ENCODE measurements at regions not wholly inside any gene's neighbourhood (a gene's known extent, or its start where the extent isn't known, plus 50 kb on each side); places are given as distances from the start of the nearest gene placed in this dataset.

DNA sequence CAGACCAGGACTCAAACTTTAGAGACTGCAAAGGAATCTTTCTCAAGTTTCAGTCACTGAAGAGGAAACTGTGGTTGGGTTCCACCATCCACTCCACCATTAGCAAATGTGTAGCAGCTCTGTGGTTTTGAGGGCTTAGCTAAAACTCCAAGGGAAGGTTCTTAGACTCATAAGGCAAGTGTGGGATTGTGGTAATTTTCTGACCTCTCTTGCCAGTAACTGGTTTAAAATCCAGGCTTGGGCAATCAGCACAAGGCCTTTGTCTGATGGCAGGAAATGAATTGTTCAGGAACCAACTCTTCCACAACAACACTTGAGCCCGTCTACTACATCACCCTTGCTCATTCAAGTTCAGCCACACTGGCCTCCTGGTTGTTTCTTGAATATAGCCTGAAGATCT is 68.6 kb upstream of the FBXL4 start:
- H3K9ac ChIP-seq (replicated peaks in 1 of 4; ENCODE audit: extremely low read depth in 1 of 4, low read depth in 3 of 4, low read length in 3 of 4): no peak overlapping the region
- H2BK120ac ChIP-seq (replicated peaks; ENCODE audit: low read depth, low read length): no peak overlapping the region
- CTCF ChIA-PET (ENCODE audit: partially characterized antibody): interaction anchor here (0.6 to 1.4 kb wide), 2 partner anchors 103 to 533 kb away, joined by 3 to 5 read pairs; no protein-coding TSS in a partner anchor
- no peaks in the 10 kb centered on the region for H3K27me3 ChIP-seq (replicated peaks in 1 of 4; ENCODE audit: control insufficient read depth in 3 of 4, extremely low read depth in 1 of 4, insufficient read depth in 3 of 4, low read length in 3 of 4)
- TF ChIP-seq POU5F1 (IDR thresholded peaks at IDR 0.05; ENCODE audit: low read depth, low read length): no peak
- TF ChIP-seq, protein P1, sequence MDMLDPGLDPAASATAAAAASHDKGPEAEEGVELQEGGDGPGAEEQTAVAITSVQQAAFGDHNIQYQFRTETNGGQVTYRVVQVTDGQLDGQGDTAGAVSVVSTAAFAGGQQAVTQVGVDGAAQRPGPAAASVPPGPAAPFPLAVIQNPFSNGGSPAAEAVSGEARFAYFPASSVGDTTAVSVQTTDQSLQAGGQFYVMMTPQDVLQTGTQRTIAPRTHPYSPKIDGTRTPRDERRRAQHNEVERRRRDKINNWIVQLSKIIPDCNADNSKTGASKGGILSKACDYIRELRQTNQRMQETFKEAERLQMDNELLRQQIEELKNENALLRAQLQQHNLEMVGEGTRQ (IDR thresholded peaks at IDR 0.05; ENCODE audit: low read length): no peak
- TF ChIP-seq CHD1 (IDR thresholded peaks at IDR 0.05; ENCODE audit: low read depth, low read length): no peak
- TF ChIP-seq SP1 (IDR thresholded peaks at IDR 0.05; ENCODE audit: low read depth, low read length): no peak
- TF ChIP-seq RNF2 (IDR thresholded peaks at IDR 0.05; ENCODE audit: borderline replicate concordance, low read depth, low read length, missing control alignments, poor library complexity, severe bottlenecking): no peak
- no peak overlapping the region for H3K18ac ChIP-seq (ENCODE audit: extremely low read depth, low read length)
- no peaks in the 10 kb centered on the region for H3K9me3 ChIP-seq (ENCODE audit: insufficient read depth in 2 of 2, low read depth in 1 of 2, low read length in 1 of 2)
- POLR2A ChIA-PET (ENCODE audit: partially characterized antibody): no interaction called here
- no peak overlapping the region for H3K4me2 ChIP-seq (ENCODE audit: insufficient read depth in 1 of 2, low read depth in 2 of 2, low read length in 2 of 2)
- no peaks in the 10 kb centered on the region for H3K79me1 ChIP-seq (ENCODE audit: low read depth, low read length)
- H4K91ac ChIP-seq (replicated peaks; ENCODE audit: insufficient read length, low read length): no peak overlapping the region
- H3K27ac ChIP-seq (ENCODE audit: low read depth, low read length): no peak overlapping the region
- no peak overlapping the region for H2BK15ac ChIP-seq (ENCODE audit: low read length)
- H3K23ac ChIP-seq (ENCODE audit: insufficient read length): no peak overlapping the region
- H3K4me1 ChIP-seq (replicated peaks in 1 of 4; ENCODE audit: control insufficient read depth in 3 of 4, insufficient read depth in 4 of 4, low read length in 3 of 4): no peaks in the 10 kb centered on the region
- H3K79me2 ChIP-seq (ENCODE audit: control insufficient read depth in 1 of 2, insufficient read depth in 2 of 2, low read length in 2 of 2): no peaks in the 10 kb centered on the region
- H3K4ac ChIP-seq (replicated peaks; ENCODE audit: insufficient read length, low read depth, low read length): no peak overlapping the region
- no peak overlapping the region for H3K14ac ChIP-seq (ENCODE audit: insufficient read length)
- no peaks in the 10 kb centered on the region for H3K36me3 ChIP-seq (ENCODE audit: control insufficient read depth in 2 of 4, insufficient read depth in 4 of 4, low read length in 3 of 4)
- no peak overlapping the region for H4K8ac ChIP-seq (ENCODE audit: extremely low read depth, insufficient read depth, low read length)
- no peak overlapping the region for H2BK5ac ChIP-seq (ENCODE audit: low read depth, low read length)
- no peak for DNase-seq (ENCODE audit: low read depth in 1 of 2, low spot score in 2 of 2)
- no peak overlapping the region for H2AFZ ChIP-seq (ENCODE audit: low read length)
- H4K20me1 ChIP-seq (replicated peaks in 1 of 2; ENCODE audit: control insufficient read depth in 1 of 2, insufficient read depth in 2 of 2, low read length in 2 of 2): no peaks in the 10 kb centered on the region
- H4K5ac ChIP-seq (ENCODE audit: insufficient read length, low read depth, low read length): no peak overlapping the region
- H2AK5ac ChIP-seq (ENCODE audit: low read depth, low read length): no peak overlapping the region
- no peak overlapping the region for H2BK20ac ChIP-seq (ENCODE audit: low read length)
- no peaks in the 10 kb centered on the region for H3K23me2 ChIP-seq (ENCODE audit: low read depth, low read length)
- no peak for FAIRE-seq
- H3K4me3 ChIP-seq (ENCODE audit: extremely low read depth in 1 of 4, insufficient read depth in 2 of 4, low read depth in 3 of 4, low read length in 4 of 4): no peak overlapping the region
- 94% methylated on average over 1 of the region's 1 CpG; no CpG with 5 or more reads in 1 of the 2 experiments for WGBS, 2 experiments (ENCODE audit: extremely low coverage in 1 of 2, insufficient coverage in 1 of 2, insufficient read length in 1 of 2, insufficient replicate concordance in 2 of 2, low coverage in 1 of 2, low lambda C conversion rate in 2 of 2, missing lambda C conversion rate in 1 of 2)
- no peak overlapping the region for H3K56ac ChIP-seq (replicated peaks; ENCODE audit: insufficient read length, low read depth, low read length)
- H2BK12ac ChIP-seq (ENCODE audit: low read depth, low read length): no peak overlapping the region
